Fibroblast of skin of left biceps (primary cell): ENCODE measurements at regions not wholly inside any gene's neighbourhood (a gene's known extent, or its start where the extent isn't known, plus 50 kb on each side); places are given as distances from the start of the nearest gene placed in this dataset.
"Not testable (repeated sequence)": the region's sequence is repeated elsewhere in the genome, so short reads cannot be mapped to it uniquely, and the experiment has no call there.

Experiments
- DNase-seq, 2 experiments: peaks; one replicate each; pipeline ENCODE4 v3.0.0-alpha.2; 2013; ENCODE audit warnings: low read depth in 2 of 2

DNA sequence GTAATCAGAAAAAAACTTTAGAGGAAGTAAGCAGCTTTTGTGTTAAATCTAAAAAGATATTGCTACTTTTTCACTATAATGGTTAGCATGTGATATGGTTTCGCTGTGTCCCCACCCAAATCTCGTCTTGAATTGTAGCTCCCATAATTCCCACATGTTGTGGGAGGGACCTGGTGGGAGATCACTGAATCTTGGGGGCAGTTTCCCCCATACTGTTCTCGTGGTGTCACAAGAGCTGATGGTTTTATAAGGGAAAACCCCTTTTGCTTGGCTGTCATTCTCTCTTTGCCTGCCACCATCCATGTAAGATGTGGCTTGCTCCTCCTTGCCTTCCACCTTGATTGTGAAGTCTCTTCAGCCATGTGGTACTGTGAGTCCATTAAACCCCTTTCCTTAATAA lies 117.1 kb downstream of the KCNJ2 start:
- no peak for DNase-seq

DNA sequence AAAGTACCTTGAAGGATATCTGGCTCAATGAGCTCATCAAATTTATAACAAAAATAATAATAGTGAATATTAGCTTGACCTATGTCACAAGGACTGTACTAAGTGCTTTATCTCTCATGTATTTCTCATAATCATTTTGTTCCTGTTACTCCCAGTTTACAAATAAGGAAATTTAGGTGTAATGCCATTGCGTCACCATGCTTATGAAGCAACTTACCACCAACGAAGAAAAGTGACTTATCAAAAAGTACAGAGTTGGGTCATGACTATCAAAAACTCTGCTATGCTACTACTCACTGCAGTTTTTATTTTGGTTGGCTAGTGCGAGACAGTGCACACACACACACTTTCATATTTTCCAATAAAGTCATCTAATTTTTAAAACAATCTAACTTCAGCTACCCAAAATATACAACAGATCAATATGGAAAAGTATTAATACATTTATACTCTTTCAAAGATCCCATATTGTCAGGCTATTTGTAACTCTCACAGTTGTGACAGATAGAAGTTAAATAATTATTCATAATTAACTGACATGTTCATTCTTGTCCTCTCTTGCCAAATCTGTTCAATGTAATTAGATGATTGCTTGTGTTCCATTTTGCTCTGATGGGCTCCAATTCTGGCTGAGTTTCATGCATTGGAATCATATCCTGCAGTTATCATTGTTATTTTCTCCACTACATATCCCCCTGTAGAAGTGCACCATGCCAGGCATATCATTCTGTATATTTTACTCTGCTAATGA lies 119.4 kb downstream of the KCNJ2 start:
- DNase-seq, result no peak

GRCh38 chr17:70290770-70291169 lies 121.4 kb downstream of the KCNJ2 start:
- no peak for DNase-seq

DNA sequence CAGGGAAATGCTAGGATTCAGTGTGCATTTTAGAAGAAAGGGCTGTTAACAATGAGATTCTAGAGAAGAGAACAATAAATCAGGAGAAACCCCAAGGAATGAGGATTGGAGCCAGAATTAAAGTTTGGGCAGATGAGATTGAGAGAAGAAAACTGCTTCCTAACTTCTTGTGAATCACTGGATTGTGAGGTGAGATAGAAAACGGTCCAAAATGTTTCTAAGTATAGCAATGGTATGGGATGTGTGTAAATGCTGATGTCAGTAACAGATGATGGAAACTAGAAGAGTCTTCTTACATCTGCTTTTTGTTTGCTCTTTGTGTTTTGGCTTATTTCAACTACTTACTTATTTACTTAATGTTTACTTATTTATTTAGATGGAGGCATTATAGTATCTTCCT lies 123.0 kb downstream of the KCNJ2 start:
- no peak for DNase-seq

- not testable (repeated sequence) for DNase-seq
Measured at GRCh38 chr17:70293564-70294310, 124.4 kb downstream of the KCNJ2 start.

- DNase-seq, result no peak
Measured at GRCh38 chr17:70295329-70295728, 126.0 kb downstream of the KCNJ2 start.

DNA sequence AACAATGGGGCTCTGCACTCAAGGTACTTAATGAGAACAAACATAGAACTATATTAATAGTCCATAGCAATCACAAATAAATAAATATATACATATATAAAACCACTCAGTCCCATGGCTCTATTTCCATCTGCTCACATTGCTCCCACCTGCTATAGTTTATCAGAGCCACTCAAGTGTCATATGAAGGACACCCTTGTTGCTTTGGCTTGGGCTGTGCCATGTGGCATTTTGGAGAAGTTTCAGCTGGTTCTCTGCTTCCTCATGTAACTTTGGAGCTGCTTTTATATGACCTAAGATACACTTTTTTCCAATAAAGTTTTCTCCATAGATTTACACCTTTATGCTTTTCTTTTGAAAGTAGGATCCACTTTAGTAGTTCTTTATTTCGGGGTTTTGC lies 126.4 kb downstream of the KCNJ2 start:
- no peak for DNase-seq

DNA sequence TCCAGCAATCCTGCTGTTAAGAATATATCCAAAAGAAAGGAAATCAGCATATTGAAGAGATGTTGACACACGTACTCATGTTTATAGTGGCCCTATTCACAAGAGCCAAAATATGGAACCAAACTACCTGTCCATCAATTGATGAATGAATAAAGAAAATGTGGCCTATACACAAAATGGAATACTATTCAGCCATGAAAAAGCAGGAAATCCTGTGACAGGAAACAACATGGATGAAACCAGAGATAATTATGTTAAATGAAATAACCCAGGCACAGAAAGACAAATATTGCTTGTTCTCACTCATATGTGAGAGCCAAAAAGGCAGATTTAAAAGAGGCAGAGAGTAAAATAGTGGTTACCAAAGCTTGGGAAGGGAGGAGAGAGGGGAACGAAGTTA lies 127.1 kb downstream of the KCNJ2 start:
- no peak for DNase-seq

DNA sequence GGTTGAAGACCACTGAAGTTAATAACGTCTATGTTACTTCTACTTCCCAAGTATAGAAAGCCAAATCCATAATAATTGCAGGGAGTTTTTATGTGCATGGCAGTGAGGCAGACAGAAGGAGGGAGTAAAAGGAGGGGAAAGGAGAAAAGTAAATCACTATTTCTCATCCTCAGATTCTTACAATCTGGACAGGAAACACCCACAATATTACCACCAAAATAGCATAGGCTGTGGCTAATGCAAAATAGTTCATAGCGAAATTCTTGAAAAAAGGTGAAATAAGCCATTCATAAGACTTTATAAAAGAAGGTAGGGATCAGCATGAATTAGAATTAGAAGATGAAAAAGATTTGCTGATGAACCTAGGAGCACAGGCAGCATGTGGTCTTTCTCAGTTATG lies 128.1 kb downstream of the KCNJ2 start:
- no peak for DNase-seq

DNA sequence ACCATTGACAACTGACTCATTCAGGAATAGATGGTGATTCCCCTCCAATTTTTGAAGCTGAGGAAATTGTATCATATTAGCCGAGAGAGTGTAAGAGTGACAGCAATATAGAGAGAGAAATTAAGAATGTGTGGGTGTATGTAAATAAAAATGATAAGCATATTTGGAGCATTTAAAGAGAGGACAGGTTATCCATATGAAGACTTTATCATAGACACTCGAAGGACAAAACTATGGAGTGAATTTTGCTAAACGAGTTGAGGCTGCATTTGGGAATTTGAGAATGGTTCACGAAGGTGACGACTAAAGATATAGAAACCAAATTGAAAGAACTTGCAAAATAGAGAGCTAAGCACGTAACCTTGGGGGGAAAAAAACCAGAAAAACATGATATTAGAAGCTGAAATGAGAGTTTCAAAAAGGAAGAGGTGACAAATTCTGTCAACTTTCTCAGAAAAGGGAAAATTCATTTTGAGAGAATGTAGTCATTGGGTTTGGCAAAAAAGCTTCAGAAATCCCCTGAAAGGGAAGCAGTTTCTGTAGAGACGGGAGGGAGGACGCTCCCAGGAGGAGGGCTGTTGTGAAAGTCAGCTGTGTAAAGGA lies 129.7 kb downstream of the KCNJ2 start:
- DNase-seq, result no peak

DNA sequence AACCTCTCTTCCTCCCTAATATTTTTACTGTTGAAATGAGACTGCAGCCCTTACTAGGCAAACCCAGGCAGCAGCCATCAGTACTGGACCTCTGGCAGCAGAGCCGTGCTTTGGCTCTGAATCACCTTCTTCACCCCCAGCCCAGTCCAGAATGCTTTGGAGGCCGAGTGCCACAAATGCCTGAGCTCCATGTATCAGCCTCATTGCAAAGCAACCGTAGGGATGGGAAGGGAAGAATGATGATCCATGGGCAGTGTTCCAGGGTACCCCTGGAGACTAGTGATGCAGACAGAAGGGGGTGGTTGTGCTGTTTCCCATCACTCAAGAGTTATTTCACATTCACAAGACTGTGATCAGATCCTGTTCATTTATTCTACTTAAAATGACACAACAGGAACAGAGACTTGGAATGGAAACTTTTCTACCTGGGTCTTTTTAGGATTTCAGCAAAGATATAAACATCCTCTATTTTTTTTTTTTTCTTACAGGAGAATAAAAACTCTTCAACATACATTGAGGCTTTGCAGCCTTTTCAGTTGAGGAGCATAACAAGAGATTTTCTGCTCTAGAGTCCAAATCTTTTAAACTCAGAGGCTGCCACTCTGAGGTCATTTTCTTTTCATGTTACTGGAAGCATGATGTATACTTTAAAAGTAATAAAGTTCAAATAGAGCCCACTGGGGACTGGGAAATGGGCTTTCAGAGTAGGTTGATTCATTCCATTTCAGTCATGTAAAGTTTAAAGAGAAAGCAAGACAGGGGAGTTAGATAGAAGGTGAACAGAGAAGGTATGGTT lies 138.3 kb downstream of the KCNJ2 start:
- peak; percentile 51 to 55 for DNase-seq

- no peak for DNase-seq
Measured at GRCh38 chr17:70308618-70309017, 139.3 kb downstream of the KCNJ2 start.

- no peak for DNase-seq
Measured at GRCh38 chr17:70310221-70310672, 140.9 kb downstream of the KCNJ2 start.

DNA sequence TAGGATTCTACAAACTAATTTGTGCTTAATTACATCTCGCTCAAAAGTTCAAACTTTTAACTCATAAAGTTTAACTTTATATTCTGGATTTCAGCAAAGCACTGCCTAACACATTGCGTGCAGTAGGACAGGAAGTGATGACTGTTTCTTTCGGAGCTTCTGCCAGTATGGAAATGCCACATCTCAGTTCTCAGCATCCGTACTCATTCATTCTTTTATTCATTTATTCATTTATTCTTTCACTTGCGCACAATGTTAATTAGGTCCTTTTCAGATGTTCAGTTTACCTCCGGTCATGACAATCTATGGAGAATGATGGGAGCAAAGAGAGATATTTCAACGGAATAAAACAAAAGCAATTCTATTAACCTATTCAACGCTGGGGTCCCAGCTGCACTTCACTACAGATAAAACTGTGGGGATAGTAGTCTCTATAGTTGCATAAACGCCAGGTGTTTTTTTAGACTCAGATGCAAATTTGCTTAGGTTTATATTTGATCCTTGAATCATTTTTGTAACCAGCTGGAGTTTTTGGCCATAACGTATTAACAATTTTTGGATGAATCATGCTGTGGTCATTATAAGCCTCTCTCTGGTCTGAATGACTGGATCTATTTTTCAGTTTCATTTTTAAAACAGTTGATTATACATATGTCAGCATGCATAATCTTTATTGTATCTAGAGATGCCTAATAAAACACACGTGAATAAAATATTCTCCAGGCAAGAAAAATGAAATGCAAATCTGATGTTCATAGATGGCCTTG lies 143.9 kb downstream of the KCNJ2 start:
- no peak for DNase-seq

- peak in 1 of 2 experiments; percentile 20 for DNase-seq
Measured at GRCh38 chr17:70314096-70314495, 144.8 kb downstream of the KCNJ2 start.

DNA sequence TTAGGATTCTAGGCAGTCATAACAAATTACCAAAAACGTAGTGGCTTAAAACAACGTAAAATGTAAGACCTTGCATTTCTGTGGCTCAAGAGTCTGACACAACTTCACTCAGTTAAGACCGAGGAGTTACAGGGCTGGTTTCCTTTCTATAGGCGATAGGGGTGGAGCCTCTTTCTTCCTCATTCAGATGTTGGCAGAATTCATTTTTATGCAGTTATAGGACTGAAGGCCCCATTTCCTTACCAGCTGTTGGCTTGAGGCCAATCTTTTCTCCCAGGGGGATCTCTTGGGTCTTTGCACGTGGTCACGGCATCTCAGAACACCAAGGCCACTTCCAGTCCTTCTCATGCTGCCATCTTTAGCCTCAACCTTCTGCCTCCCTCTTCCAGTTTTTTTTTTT lies 145.2 kb downstream of the KCNJ2 start:
- no peak for DNase-seq

GRCh38 chr17:70317421-70317820 lies 148.1 kb downstream of the KCNJ2 start:
- DNase-seq, result no peak

- DNase-seq, result no peak
Measured at GRCh38 chr17:70318051-70318450, 148.7 kb downstream of the KCNJ2 start.

- DNase-seq, result no peak
Measured at GRCh38 chr17:70319516-70319915, 150.2 kb downstream of the KCNJ2 start.

GRCh38 chr17:70320673-70321345 lies 151.5 kb downstream of the KCNJ2 start:
- DNase-seq, result no peak

- no peak for DNase-seq
Measured at GRCh38 chr17:70321352-70321751, 152.0 kb downstream of the KCNJ2 start.
